H1 (cell line): ENCODE measurements at regions not wholly inside any gene's neighbourhood (a gene's known extent, or its start where the extent isn't known, plus 50 kb on each side); places are given as distances from the start of the nearest gene placed in this dataset.

Experiments
- FOSL1 ChIP-seq: IDR thresholded peaks from 2 replicates; pipeline ENCODE4 v1.6.1; 2011; ENCODE audit warnings: mild to moderate bottlenecking, low read depth, low read length, moderate library complexity; ENCODE audit not compliant: insufficient read depth
- KDM4A ChIP-seq: IDR thresholded peaks from one replicate; pipeline ENCODE4 v1.7.1; 2012; ENCODE audit warnings: low read depth, mild to moderate bottlenecking, moderate library complexity, low read length, inconsistent platforms; ENCODE audit not compliant: severe bottlenecking
- TBP ChIP-seq: IDR thresholded peaks from 2 replicates; pipeline ENCODE4 v1.6.1; 2011; ENCODE audit warnings: low read depth, low read length, improper control_type of control experiment

- TF ChIP-seq FOSL1 = no peak
- TF ChIP-seq KDM4A = no peak
- no peak for TF ChIP-seq TBP
- TF ChIP-seq, all 59 proteins: peak for 0
These were observed 421.0 kb downstream of the CBLN4 start (continued) for GRCh38 chr20:55584307-55584706.
